HG03175 (cell line): ENCODE measurements at regions not wholly inside any gene's neighbourhood (a gene's known extent, or its start where the extent isn't known, plus 50 kb on each side); places are given as distances from the start of the nearest gene placed in this dataset.

ENCODE experiments used
- ATAC-seq: cut with Tn5 transposase; IDR thresholded peaks from one replicate; pipeline ENCODE4 v1.9.1; 2021; ENCODE audit warnings: mild to moderate bottlenecking, moderate library complexity; ENCODE audit not compliant: unreplicated experiment

DNA sequence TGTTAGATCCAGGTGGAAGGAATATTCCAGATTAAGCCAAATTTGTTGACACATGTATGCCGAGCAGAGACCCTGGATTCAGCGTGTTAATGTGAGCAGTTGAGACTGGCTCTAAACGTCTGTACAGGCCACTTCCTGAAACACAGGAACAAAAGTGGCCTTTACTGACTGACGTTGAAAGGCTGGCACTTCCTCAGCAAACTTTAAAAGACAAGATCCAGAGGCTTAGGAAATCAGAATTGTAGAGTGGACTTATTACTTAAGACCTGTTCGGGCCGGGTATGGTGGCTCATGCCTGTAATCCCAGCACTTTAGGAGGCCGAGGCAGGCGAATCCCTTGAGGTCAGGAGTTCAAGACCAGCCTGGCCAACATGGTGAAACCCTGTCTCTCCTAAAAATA lies 125.7 kb upstream of the ARID1B start:
- no peak for ATAC-seq

DNA sequence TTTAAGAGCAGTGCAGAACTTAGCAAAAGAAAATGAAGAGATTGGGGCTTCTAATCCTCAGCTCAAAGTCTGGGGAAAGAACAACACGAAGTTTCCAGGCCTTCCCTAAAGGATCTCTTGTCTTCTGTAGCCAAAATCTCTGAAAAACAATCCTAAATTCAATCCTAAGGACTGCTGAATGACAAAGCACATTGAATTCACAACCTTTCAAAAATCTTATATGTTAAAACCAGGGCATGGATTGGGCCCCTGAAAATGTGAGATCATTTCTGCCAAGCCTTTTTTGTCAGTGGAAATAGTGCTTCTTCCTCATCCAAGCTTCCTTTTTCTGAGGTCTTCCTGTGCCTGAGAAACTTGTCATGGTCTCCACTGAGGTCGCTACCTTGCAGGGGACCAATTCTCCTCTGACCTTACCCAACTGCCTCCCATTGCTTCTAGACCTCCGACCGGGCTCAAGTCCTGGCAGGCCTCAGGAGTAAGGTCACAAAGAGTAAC lies 126.2 kb upstream of the ARID1B start:
- ATAC-seq: no peak

DNA sequence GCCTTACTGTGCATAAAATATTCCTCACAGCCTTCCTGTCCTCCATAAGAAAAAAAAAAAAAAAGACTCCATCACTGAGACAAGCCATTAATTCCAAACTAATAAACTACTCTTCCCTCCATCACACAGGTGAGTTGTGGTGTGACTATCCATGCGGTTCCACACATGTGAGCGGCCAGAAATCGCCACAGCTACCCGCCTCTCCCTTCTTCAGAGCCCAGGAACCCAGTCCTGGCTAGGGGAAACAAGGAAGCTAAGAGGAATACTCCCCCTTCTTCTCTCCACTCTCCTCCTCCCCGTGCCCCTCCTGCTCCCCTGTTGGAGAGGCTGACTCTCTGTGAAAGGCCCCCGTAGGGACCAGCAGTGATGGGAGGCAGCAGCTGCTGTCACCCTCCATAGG lies 128.6 kb upstream of the ARID1B start:
- ATAC-seq: no peak

DNA sequence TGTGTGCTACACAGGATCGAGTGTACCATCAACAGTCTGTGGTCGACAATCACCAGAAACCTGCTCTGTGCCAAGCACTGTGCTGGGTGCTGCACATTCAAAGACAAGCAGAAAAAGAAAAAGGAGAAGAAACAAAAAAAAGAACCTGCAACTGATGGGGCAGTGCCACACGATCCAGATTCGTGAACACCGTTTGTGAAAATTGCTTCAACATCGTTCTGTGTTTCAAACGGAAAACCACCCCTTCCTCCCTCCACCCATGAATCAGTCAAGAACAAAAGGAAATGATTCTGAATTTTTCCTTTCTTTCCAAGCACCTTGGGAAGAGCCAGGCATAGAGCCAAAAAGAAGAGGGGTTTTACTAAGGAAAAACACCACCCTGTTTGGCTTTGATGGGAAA lies 129.2 kb upstream of the ARID1B start:
- no peak for ATAC-seq

DNA sequence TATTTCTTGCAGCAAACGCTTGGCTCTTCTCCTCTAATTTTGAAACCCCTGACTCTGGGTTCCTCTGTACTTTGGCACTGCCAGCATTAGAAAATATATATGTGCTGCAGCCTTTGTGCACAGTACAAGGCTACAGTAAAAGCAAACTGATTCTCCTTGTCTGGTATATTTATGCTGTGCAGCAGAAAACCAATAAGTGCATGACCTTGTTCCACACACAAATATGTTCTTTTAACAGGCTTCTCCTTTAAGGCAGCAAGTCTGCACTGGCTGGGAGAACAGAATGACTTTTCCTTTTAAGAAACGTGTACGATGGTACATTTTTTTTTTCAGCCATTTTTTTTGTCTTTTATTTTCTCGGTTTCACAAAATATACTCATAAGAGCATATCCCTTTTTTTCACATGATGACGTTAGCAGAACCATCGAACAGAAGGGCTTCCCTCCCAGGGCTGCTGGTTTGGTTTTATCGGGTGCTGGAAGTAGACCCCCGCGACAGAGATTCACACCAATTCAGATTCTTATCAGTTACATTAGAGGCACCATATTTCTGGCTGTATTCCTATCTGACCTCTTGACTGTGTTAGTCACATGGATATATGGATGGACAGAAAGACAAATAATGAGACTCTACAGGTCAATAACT lies 129.9 kb upstream of the ARID1B start:
- no peak for ATAC-seq

DNA sequence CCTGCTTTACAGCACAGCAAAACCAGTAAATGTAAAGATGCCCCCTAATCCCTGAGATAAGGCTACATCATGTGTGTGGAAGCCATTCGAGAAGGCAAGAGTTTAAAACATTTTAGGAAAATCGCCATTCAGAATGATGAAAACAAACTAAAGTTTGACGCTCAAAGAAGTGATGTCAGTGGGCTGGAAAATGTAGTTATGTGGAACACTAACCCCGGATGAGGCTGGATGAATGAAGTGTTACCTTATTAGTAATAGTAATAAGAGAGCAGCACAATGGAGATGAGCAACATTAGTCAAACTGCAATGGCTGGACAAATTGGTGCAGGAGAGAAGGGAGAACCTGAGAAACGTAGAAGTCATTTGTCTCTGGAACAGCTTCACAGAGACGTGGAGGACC lies 130.7 kb upstream of the ARID1B start:
- no peak for ATAC-seq

DNA sequence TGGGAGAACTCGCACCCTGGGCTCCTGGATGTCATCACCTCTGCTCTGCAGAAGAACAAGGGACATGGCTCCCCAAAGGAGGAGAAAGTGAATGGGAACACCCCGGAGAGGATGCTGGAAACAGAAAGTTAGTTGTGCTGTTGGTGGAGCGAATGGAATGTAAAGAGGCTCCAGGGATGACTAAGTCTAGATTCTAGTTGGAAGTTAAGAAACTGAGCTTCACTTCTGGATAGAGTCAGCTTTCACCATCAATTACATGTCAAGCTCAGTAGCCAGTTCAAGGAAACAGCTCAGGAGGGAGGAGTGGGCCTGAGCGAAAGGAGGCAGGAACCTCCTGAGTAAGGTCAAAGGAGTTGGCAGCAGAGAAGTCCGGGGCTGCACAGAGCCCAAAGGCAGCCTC lies 132.1 kb upstream of the ARID1B start:
- no peak for ATAC-seq

DNA sequence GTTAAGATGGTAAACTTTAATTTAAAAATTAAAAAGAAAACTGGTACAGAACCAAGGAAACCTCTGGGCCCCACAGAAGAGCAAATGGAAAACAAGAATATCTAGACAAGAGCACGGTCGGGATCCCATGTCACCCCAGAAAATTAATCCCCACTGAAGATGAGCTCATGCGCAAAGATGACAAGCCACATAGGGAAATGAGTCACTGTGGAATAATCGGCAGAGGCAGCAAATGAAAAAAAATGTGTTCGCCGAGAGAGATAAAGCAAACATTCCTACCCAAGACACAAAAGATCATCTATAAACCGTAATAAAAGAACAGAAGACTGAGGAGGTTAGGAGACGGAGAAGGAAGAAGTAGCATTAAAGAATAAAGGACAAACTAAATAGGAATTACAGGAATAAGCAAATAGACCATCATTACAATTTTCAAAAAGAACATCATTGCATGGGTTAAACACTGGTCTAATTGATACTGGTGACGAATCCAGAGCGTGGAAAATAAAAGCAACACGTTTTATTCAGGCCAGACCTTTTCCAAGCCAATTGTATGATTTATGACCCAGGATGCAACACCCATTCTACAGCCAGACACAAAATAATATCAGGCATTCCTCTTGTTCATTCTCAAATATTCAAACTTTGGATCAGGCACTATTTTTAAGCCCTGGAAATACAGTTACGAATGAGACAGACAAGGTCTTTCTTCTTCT lies 138.0 kb upstream of the ARID1B start:
- no peak for ATAC-seq

DNA sequence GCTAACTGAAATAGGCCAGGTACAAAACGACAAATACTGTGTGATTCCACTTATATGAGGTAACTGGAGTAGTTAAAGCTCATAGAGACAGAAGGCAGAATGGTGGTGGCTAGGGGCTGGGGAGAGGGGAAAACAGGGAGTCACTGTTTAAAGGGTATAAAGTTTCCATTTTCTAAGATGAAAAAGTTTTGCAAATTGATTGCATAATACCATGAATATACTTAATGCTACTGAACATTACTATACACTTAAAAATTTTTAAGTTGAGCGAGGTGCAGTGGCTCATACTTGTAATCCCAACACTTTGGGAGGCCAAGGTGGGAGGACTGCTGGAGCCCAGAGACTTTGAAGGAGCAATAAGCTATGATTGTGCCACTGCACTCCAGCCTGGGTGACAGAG lies 138.6 kb upstream of the ARID1B start:
- ATAC-seq: no peak

DNA sequence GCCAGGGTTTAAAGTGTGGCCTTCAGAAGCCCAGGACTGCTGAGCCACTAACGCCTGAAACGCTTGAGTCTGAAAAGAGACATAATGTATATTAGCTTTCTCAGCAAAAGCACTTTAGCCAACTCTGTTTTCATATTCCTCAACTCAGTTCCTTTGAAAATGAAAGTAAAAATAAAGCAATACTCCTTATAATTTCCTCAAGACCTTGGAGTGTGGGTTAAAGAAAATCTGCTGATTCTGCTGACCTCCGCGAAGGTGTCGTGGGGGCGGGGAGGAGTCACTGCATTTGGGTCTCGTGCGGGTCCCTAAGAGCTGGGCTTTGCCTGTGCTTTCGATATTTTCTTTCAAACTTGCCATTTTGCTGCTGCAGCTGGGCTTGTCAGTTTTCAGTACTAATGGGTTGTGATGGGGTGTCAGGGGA lies 142.2 kb upstream of the ARID1B start:
- ATAC-seq: no peak

DNA sequence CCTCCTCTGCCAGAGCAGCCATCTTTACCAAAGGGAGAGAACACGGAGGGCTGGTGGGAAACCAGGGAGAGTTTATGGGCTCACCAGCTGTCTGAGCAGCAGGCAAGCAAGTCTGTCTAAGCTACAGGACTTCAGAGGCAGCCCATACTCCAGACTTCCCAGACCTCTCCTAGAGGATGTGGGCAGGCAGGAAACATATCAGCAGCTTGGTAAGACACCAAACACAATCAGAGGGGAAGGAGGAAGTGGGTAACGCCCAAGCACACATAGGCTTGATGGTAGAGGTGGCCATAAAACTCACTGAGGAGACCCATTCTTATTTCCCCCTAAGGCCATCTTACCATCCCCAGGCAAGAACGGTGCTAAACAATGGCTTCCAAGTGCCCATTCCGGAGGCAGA lies 143.1 kb upstream of the ARID1B start:
- ATAC-seq: no peak

DNA sequence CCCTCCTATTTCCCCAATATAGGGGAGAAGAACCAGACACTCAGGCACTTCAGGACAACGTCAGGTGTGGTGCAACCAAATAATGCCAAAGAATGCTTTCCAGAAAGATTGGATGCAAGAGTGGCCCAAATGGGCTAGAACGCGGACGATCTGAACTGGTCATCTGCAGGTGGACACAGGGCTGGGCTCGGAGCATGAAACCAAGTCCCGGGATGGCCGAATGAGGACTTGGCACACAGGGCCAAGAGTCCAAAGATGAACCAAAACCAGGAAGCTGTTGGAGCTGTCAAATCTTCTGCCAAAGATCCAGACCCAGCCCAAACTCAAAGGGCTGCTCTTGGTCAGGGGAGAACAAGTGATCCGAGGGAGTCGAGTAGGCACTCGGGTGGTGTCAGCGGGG lies 143.9 kb upstream of the ARID1B start:
- no peak for ATAC-seq

DNA sequence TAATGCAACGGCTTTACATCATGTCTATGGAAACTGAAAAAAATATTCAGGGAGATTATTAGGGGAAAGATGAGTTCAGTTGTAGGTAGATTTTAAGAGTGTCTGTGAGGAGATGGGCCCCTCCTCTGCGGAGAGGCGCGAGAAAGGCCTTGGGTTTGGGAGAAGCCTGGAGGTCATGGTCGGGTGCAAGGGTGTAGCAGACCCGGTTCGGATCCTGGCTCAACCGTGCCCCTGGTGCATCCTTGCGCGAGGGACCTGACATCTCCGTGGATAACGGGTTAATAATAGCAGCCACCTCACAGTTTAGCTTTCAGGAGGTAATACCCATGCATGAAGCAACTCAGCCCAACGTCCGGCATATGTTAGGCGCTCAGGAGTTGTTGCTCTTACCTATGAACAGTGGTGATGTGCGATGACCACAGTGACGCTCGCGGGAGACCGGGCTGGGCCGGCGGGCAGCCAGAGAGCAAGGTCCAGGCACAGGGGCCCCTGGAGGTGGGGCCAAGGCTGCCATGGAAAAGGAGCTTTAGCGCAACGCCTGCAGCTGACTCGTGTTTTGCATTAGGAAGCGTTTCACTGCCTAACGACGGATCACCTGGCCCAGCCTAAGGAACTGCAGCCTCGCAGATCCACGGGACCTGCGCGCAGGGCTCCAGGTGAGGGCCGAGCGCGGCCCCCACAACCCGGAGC lies 146.4 kb upstream of the ARID1B start:
- no peak for ATAC-seq

DNA sequence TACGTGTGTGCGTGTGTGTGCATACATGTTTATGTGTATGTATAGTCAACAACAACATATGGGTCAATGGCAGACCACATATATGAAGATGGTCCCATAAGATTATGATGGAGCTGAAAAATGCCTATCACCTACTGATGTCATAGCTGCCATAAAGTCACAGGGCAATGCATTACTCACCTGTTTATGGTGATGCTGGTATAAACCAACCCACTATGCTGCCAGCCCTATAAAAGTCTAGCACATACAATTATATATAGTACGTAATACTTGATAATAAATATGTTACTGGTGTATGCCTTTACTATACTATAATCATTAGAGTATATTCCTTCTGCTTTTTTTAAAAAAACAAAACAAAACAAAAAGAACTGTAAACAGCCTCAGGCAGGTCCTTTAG lies 148.4 kb upstream of the ARID1B start:
- ATAC-seq: no peak

DNA sequence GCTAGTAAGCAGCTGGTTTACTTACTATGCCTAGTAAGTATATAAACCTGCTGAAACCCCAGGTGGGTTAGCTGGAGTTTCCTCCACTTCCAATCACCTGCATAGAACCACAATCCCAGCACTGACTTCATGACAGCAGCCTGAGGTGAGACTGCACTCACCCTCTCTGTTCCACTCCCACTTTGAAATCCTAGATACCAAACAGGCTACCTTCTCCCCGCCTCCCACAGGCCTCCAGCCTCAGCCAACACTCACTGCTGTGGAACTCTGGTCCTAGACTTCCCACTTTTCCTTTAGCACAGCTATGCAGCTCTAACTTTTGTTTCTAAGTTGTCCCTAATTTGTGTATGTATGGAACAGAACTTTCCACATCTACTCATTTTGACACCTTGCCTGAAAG lies 149.7 kb upstream of the ARID1B start:
- no peak for ATAC-seq

DNA sequence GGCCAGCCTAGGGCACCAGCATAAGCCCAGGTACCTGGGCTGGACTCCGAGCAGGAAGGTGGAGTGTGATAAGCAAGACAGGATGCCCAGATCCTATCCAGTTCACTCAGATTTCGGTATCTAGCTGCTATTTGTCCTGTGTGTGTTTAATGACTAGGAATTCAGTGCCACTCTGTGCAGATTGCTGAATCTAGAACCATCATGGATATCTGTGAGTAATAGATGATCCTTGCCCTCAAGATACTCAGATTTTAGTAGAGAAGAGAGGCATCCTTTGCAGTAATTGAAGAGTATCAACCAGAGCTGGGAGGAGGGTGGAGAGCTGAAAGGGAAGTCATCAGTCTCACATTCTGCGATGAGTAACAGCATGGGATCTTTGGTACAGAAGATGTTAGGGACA lies 155.0 kb upstream of the ARID1B start:
- no peak for ATAC-seq

DNA sequence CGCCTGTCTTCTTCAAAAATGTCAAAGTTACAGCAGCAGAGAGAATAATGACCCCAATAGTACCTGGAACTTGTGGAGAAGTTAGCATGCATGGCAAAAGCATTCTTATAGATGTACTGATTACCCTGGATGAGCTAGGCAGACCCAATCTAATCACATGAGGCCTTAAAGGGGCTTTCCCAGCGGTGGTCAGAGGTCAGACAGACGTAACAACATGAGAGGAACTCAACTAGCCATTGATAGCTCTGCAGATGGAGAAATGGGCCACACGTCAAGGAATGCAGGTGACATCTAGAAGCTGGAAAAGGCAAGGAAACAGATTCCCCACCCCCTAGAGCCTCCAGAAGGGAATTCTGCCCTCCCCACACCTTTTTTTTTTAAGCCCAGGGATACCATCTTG lies 156.8 kb upstream of the ARID1B start:
- no peak for ATAC-seq

DNA sequence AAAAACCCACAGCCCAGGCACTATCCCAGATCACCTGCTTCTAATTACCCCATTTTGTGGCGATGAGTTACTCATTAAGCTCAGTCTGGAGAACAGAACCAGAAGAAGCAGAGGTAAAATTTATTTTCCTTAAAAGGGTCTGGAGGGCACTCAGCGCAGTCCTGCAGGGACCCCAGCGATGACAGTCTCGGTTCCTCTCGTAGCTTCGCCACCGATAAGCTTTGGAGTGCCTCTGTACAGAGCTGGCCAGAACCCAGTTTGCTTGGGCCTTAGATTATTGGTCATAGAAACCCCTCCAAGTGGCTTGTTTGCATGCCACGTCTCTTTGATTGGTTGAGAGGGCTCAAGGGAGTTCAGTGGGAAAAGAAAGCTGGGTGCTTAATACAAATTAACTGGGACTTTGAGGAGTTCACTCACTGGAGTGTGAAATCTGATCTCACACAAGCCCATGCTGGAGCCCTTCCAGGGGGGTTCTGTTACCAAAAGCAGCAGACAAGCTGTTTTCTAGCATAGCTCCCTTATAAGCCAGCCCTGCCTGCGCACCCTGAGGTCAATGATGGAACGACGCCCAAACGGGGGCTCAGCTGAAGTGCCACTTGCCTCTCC lies 158.5 kb upstream of the ARID1B start:
- ATAC-seq: peak; percentile 45

DNA sequence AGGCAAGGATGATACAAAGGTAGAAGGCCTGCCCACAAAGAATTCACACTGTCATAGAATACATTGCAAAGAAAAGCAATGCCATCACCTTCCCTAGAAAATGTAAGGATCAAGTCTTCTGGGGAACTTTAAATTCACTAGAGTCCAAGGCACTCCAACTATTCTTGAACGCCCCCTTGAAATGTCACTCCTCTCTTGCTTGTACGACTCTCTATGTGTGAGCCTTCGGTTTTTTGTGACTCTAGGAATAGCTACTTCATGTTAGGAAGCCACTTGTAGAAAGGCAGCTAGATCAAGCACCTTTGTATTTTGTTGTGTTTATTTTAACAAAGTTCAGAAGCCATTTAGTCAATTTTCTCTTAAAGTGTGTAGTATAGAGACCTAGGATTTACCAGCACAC lies 159.2 kb upstream of the ARID1B start:
- ATAC-seq: no peak

DNA sequence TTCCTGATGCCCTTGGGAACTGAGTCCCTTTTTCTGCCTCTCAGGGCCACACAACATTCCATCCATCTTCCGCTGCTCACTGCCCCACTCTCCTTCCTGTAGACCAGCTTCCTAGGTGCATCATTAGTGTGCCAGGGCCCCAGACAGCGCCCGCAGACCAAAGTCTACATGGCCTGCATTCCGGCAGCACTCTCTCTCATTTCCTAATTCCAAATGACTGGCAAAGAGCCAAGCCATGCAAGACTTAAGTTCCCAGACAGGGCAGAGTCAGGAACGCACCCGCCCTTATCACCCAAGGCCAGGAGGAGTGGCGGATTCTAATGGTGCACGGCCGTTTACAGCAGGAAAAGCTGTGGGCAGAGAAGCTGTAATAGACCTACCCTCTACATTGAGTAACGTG lies 159.8 kb upstream of the ARID1B start:
- no peak for ATAC-seq

DNA sequence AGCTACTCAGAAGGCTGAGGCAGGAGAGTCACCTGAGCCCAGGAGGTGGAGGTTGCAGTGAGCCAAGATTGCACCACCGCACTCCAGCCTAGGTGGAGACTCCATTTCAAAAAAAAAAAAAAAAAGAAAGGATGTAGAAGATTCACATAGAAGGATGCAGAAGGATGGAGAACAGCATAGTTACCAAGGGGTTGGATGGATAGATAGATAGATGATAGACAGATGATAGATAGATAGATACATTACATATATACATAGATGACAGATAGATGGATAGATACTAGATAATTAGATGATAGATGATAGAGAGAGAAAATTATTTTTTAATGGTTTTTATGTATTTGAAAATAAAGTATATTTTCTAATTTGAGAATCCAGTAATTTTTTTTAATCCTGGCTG lies 160.7 kb upstream of the ARID1B start:
- ATAC-seq: no peak

DNA sequence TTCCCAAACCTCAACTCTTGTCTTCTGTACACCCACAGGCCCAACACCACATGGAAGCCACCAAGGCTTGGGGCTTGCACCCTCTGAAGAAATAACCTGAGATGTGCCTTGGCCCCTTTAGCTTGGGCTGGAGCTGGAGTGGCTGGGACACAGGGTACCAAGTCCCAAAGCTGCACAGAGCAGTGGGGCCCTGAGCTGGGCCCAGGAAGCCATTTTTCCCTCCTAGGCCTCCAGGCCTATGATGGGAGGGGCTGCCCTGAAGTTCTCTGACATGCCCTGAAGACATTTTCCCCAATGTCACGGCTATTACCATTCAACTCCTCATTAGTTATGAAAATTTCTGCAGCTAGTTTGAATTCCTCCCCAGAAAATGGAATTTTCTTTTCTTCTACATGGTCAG lies 163.2 kb upstream of the ARID1B start:
- no peak for ATAC-seq
